HPDE6-E6E7 (cell line): ENCODE measurements at regions not wholly inside any gene's neighbourhood (a gene's known extent, or its start where the extent isn't known, plus 50 kb on each side); places are given as distances from the start of the nearest gene placed in this dataset.

Experiments
- DNase-seq: peaks from one replicate; pipeline ENCODE4 v3.0.0; 2011; ENCODE audit warnings: missing footprints; ENCODE audit errors: extremely low spot score

DNA sequence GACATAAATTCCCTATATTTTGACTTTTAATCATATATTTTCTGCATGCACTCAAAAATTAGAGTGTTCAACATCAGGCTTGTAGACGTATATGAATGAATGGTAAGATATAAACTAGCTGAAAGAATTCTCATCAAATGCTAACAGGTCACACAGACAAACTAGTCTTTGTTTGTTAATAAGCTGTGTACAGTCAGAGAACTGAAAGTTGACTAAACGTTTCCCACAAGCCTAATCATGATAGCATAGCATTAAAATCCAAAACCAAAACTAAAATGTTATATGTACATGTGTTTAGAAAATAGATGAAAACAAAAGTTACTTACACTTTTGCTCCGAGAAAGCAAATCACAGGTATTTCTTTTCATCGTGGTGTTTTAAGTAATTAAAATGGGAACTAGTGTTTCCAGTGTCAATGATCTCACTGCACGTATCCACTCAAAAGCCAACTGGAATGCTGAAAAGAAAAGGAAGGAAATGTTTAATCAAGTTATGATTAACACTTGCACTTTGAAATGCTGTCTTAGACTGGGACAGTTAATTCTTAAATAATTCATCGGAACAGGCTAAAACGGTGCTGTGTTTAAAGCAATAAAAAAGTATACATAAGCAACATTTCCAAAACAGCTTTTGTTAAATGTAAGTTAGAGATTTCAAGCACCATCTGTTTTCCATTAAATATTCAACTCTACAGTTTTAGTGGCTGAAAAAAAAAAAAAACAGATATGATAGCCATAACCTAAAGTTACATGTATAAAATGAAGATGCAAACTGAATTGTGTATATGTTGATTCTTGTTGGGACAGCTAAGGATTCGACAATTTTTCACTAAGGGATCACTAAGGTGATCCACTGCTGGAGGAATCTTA, 291.9 kb upstream of the PDE4D start:
- no peak for DNase-seq

DNA sequence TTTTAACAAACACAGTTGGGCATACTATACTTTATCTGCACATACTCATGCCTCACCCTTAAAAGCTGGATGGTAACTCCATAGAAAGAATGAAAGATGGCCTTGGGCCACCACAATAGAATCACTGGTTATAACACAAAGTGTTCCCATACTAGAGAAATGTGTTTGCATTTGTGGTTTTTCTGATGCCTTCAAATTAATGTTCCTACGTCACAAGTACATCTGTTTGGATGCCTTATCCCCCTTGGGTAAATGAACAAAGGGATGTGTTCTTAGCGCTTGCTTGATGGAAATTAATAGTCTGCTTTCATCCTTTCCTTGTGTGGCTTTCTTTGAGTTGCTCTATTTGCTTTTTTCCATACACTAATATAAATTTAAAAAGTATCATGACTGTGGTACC, 291.1 kb upstream of the PDE4D start:
- no peak for DNase-seq

DNA sequence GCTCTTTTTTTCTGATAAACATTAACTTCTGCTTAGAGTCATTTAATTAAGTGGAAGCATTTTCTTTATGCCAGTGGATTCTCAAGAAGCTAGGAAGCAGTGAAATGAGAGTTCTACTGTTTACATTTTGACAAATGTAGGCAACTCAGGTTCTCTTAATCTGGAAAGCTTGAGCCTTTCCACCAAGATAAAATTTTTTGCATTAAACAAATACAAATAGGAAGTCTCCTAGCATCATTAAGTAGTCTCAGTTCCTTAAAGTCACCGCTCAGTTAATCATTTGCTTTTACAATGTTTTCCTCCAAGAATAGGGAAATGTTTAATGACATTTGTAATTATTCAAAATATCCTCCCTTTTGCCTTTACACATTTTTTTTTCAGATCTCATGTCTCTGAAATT, 290.4 kb upstream of the PDE4D start:
- DNase-seq: no peak

DNA sequence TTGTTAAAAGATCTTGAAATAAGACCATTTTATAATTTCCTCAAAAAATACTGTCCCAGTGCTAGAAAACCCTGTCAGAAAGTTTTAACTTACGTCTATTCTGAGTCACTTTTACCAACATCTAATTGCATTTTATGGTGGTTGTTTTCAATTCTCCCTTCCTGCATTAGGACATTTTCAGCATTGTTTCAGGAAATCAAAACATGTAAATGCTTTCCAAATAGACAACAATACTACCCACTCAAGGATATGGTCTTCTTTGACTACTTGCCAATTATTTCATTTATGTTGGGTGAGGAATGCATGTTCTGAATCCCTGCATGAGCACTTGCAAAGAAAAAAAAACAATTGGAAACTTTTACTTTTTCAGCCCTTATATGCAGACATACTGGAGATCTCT, 284.6 kb upstream of the PDE4D start:
- DNase-seq: no peak

DNA sequence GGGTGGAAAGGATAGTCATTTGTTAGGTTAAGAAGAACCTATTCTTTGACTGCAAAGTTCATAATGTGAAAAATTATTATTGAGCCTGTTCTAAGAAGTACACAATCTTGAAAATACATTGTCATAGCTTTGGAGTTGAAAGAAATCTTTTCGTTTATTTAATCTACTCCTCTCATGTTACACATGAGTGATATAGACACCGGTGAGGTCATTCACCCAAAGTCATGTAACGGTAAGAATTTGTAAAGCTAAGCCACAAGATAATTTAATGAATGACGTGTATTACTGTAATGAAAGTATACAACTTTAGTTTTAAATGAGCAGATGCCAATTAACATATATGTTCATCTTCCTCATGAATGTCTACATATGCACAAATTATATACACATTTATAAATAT, 284.1 kb upstream of the PDE4D start:
- no peak for DNase-seq

DNA sequence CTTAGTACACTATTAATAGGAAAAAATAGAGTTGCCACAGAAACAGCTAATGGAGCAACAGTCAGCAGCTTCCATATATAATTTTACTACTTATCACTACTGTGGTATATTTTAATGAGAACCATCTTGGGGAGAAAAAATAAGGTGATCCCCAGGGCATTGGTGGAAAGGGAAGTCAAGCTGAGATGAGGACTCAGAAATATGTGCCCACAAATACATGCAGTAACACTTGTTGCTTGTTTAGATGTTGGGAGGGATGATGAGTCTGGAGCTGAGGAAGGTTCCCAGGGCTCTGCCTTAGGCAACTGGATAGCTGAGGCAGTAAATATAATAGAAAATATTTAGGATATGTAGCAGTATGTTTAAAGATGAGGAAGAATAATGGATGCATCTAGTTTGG, 280.1 kb upstream of the PDE4D start:
- DNase-seq: no peak

DNA sequence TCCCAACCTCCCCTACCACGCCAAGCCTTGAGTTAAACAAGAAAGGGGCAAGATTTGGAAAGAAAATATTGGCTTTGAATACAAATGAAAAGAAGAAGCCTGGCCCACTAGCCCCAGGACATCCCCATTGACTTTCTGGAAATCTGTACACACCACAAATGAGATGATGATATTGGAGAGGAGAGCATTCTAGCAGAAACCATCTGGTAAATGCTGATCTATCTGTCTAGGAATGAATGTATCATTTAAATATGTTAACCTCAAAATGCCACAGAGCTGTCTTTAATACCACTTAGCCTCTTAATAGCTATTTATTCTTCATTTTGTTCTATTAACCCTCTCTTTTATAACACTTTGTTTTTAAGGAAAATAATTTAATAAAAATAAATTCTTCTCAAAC, 270.2 kb upstream of the PDE4D start:
- no peak for DNase-seq

DNA sequence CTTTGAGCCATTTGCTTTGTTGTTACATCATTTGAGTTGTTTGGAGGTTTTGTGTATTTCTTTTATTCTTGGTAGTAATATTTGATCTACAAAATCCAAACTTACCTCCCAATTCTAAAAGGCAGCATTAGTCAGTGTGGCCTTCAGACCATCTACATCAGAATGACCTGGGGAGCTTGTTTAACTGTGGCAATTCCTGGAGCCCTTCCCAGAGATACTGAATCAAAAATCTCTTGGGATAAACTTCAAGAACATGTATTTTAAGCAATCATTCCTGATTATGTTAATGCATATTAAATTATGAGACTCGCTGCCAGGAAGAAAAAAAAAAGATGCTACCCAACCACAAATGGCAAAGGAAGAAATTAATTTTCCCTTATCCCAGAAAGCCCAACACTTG, 268.9 kb upstream of the PDE4D start:
- DNase-seq: no peak

DNA sequence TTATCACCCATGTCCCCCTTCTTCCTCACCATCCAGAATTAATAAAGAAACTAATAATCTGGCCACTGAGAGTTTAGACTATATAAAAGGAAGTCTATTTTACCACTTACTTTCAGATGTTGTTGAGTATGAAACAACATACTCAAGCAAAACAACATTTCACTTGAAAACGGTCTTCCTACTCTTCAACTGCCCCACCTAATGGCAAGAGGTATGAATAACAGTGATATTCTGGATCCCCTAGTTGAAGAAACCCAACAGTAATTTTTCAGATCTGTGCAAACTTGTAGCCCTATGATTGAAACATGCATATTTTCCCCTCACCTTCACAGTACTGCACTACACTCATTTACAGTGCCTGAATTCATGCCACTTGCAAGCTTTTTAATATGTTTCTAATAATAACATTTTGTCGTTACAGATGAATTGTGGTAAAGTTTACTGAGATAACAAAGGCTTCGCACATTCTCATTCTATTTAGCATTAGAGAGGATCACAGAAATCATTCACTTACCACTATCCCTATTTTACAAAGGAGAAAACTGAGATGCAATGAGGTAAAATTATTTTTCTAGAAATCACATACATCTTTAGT, 267.9 kb upstream of the PDE4D start:
- peak; percentile 12 for DNase-seq

DNA sequence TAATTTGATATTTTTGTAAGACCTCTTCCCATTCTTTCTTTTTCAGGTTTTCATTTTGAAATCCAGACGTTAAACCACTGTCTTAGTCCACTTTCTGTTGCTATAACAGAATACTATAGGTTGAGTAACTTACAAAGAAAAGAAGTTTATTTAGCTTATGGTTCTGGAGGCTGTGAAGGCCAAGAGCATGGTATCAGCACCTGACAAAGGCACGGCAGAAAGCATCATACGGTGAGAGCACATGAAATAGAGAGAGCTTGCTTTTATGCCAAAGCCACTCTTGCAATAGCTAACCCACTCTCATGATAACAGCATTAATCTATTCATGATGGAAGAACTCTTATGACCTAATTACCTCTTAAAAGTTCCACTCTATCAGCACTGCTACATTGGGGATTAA, 255.6 kb upstream of the PDE4D start:
- DNase-seq: no peak

DNA sequence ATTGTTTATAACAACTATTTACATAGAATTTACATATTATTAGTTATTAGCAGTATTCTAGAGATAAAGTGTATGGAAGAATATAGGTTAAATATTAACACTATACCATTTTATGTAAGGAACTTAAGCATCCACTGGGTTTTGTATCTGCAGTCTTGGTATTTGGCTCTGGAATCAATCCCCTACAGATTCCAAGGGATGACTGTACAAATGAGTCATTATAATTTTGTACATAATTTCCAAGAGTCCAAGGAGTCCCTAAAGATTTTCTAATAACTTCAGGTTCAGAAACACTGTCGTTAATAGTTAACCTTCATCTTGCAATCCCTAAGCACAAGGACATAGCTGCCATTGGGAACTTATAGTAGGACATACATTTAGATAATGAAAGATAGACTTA, 254.8 kb upstream of the PDE4D start:
- no peak for DNase-seq

DNA sequence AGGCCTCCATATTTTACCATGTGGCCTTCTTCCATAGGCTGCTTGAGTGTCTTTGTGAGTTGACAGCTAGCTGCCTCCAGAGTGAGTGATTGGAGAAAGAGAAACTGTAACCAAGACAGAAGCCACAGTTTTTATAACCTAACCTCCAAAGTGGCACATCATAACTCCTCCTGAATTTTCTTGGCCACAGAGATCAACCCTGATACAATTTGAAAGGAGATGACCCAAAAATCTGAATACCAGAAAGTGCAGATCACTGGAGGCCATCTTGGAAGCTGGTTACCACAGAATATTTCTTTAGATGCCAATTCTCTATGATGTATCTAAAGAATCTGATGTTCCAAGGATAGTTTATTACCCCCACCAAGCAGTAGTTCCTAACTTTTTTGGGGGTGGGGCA, 254.3 kb upstream of the PDE4D start:
- DNase-seq: no peak

DNA sequence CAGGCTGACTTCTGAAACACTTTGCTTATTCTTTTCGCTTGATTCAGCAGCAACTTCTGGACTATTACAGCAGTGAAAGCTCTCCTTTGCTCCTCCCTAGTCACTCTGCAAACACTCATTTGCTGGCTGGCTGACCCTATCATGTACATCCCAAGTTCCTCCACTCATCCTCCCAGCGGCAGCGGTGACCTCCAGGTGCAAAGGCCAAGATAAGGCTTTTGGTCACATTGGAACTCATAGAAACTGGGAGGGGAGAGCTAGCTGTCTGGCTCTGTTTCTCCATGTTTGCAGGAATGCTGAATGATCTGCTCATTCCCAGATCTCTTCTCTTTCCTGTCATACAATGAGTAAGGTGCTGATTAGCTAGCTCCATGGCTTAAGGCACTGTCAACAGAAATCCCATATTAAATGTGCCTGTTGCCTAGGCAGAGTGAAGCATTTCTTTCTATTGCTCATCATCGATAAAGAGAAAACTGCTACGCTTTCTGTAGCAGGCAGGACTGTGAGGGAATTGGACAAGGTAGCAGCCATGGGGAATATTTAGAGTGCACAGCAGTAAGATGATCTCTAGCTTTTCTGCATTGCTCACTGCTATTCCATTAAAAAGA, 250.5 kb upstream of the PDE4D start:
- no peak for DNase-seq

DNA sequence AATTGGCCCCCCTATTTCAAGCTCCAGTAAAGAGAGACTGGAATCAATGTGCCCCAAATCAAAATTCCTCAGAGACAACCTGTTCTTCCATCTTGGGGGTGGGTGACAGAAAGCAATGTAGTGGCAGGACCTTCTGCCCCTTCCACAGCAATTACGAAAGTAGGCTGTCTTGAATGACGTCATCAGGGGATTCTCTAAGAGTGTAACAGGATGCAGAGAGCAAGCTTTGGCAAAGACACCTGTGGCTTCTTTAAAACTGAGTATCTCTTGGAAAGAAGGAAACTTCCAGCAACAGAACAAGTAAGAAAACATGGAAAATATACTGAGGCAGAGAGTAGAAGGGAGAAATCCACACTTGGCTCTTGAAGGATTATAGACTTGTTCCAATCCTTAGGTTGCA, 247.6 kb upstream of the PDE4D start:
- no peak for DNase-seq

DNA sequence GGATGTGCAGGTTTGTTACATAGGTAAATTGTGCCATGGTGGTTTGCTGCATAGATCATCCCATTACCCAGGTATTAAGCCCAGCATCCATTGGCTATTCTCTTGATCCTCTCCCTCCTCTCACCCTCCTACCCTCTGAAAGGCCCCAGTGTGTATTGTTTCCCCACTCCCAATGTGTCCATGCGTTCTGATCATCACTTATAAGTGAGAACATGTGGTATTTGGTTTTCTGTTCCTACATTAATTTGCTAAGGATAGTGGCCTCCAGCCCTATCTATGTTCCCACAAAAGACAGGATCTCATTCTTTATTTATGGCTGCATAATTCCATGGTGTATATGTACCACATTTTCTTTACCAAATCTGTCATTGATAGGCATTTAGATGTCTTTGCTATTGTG, 243.3 kb upstream of the PDE4D start:
- DNase-seq: no peak

DNA sequence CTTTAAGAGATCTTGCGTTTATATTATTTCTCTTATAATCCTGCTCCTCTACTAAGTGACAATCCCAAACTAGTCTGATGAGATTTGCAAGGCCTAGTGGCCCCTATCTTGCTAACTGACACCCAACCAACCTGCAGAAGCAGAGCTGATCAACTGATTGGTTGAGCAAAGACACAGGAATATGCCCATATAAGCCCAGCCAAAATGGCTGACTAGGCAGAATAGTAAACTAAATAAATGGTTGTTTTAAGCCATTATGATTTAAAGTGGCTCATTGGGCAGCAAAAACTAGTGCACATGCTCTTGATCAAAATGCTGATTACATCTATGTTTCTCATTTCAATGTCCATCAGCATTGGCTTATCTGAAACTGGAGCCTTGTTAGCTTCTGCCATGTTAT, 238.0 kb upstream of the PDE4D start:
- DNase-seq: no peak

DNA sequence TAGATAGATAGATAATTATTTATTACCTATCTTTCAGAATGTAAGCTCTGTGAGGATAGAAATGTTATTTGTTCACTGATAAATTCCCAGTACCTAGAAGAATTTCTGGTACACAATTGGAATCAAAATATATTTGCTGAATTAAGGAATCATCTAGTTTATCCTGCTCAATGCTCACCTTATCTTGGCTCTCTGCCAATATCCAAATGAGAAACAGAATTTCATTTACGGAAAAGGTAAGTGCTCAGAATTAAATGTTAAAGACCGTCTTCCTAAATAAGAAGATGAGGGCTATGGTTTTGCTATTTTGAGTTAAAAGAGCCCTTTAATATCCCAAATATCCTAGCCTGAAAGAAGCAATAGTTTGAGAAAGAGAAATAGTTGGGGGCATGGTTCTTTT, 232.1 kb upstream of the PDE4D start:
- DNase-seq: no peak

DNA sequence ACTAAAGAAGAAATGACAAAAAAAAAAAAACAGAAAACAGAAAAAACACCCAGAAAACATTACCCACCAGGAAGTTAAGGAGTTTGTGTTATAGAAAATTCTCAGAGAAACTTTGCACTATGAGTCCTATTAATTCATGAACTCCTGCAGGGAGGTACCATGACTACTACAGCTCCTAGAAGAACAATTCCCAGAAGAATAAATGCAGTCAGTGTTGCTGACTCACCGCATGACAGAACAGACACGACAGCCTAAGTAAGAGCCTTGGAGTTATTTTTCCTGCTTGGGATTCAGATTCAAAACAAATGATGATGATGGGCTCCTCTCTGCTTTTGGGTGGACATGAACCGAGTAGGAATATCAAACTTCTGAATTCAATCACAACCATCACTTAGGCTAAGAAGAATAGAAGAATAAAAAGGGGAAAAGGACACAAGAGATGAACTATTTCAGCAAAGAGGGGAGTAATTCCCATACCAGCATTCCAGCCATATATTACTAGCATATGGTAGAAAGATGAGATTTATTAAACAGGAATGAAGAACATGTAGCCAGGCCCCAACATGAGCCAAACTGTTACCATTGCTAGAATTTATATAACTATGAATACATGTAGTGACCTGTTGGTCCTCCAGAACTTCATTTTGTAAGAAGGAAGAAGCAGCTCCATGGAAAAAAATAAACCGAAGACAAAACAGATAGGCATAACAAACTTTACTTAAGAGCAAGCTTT, 209.6 kb upstream of the PDE4D start:
- no peak for DNase-seq

DNA sequence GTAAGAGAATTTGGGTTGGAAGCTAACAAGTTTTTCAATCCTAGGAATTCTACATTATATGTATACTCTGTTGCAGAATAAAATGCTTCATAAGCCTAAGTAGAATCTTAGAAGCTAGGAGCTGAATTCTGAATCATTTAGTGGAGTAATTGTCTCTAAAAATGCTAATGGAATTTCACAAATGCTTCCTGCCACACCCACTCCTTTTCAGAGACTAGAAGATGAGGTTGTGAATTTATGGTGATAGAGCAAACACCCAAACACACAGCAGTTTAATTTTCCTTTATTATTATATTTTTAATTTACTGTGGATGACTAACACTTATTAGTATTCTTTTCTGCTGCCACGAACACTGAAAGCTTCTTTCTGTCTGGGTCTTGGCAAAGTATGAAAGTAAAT, 208.0 kb upstream of the PDE4D start:
- DNase-seq: no peak

DNA sequence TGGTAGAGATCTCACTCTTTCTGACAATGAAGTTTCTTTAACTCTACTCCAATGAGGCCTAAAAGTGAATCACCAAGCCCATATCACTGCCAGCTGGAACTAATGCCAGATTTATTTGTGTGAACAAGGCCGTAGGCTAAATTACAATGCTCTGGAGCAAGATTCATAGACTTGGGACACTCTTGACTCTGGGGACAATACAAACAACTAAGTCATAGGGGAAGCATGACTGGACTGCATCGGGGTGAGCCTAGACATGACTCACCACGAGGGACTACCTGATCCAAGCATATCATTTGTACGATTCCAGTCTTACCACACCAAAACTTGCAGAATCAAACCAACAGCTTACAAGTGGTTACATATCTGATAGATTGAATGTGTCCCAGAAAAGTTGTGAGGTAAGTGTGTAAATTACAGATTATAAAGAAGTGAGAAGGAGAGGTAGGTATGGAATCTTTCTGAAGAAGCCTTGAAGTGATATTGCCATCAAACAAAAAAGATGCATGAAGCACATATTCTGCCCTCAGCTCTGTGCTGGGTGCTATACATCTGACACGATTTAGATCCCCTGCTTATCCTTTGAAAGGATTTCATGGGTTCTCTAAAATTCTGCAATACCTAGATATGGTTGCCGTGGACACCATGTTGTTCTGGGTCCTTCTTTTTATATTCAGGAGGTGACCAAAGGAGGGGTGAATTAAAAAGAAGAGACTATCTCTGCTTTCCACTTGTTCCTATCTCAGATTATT, 199.3 kb upstream of the PDE4D start:
- DNase-seq: no peak

DNA sequence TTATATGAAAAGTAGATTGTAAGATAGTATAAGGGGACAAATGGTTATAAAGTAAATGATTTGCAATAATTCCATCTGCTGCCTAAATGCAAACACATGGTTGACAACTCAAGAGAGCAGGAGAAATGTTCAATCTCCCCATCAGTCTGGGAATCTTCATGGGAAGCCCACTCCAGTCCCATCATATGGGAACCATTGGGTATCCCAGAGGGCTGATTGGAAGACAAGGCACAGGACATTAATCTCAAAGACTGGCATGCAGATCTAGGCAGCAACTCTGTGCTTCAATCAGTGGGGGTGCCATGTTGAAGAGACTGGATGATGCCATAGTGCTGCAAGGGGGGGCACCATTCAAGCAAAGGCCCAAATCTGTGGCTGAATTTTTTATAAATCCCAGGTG, 193.1 kb upstream of the PDE4D start:
- no peak for DNase-seq

DNA sequence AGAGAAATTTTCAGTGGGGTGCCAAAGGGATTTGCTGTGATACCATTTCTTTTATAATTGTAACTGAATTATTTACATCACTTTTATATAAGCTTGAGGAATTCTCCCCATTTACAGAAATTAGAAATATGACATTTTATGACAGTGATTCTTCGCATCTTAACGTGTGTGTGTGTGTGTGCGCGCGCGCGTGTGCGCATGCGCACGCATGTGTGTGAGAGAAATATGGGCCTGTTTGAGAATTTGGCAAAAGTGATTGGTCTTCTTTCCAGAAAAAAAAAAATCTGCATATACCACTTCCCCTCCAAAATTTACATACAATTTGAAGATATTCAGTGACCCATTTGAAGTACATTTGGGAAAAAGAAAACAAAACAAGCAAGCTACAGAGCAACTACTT, 190.7 kb upstream of the PDE4D start:
- DNase-seq: no peak
